ENCODE measurements at regions not wholly inside any gene's neighbourhood (a gene's known extent, or its start where the extent isn't known, plus 50 kb on each side); places are given as distances from the start of the nearest gene placed in this dataset.

DNA sequence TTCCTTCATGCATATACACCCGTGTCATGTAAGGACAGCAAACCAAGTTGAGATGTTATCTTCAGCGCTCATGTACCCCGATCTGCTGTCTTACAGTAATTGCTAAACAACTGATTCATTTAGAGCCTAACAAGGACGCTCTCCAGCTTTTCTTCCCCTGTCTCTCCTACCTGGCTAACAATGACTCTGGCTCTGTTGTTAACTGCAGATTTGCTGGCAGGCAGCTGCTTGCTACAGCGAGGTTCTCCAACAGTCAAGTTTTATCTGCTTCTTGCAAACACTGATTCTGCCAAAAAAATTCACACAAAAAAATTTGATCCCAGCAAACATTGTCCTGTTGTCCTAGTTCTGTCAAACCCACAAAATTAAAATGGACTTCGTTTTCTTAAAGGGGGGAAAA, 101.6 kb downstream of the OTX2 start:
- no peaks in the 10 kb centered on the region for H3K4me1 ChIP-seq (ENCODE audit: control insufficient read depth, insufficient read depth, low read length)
- ChIA-PET CTCF (interaction anchor here (0.6 kb wide), 1 partner anchor 23 kb away, joined by 3 read pairs; no protein-coding TSS in a partner anchor), POLR2A (no interaction called here)
- TF ChIP-seq ZFHX2 (tag by site-specific recombination; conservative IDR thresholded peaks at IDR 0.05) (no peak), ZNF146 (tag by site-specific recombination; IDR thresholded peaks at IDR 0.05) (no peak), ZNF768 (tag by site-specific recombination; IDR thresholded peaks at IDR 0.05) (no peak), ZNF19 (tag by site-specific recombination; IDR thresholded peaks at IDR 0.05; ENCODE audit: low read depth) (no peak), ZNF175 (tag by site-specific recombination; IDR thresholded peaks at IDR 0.05) (no peak), TCF7L2 (IDR thresholded peaks at IDR 0.05; ENCODE audit: borderline replicate concordance, low read depth, low read length) (no peak), MZF1 (tag by site-specific recombination; IDR thresholded peaks at IDR 0.05; ENCODE audit: borderline replicate concordance) (no peak), ZBTB7A (tag by site-specific recombination; IDR thresholded peaks at IDR 0.05; ENCODE audit: low read depth) (no peak)
- TF ChIP-seq, protein P1, sequence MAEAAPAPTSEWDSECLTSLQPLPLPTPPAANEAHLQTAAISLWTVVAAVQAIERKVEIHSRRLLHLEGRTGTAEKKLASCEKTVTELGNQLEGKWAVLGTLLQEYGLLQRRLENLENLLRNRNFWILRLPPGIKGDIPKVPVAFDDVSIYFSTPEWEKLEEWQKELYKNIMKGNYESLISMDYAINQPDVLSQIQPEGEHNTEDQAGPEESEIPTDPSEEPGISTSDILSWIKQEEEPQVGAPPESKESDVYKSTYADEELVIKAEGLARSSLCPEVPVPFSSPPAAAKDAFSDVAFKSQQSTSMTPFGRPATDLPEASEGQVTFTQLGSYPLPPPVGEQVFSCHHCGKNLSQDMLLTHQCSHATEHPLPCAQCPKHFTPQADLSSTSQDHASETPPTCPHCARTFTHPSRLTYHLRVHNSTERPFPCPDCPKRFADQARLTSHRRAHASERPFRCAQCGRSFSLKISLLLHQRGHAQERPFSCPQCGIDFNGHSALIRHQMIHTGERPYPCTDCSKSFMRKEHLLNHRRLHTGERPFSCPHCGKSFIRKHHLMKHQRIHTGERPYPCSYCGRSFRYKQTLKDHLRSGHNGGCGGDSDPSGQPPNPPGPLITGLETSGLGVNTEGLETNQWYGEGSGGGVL (tag by site-specific recombination; IDR thresholded peaks at IDR 0.05): no peak
- TF ChIP-seq, protein P2, sequence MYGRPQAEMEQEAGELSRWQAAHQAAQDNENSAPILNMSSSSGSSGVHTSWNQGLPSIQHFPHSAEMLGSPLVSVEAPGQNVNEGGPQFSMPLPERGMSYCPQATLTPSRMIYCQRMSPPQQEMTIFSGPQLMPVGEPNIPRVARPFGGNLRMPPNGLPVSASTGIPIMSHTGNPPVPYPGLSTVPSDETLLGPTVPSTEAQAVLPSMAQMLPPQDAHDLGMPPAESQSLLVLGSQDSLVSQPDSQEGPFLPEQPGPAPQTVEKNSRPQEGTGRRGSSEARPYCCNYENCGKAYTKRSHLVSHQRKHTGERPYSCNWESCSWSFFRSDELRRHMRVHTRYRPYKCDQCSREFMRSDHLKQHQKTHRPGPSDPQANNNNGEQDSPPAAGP (tag by site-specific recombination; IDR thresholded peaks at IDR 0.05): no peak
- TF ChIP-seq, protein P3, sequence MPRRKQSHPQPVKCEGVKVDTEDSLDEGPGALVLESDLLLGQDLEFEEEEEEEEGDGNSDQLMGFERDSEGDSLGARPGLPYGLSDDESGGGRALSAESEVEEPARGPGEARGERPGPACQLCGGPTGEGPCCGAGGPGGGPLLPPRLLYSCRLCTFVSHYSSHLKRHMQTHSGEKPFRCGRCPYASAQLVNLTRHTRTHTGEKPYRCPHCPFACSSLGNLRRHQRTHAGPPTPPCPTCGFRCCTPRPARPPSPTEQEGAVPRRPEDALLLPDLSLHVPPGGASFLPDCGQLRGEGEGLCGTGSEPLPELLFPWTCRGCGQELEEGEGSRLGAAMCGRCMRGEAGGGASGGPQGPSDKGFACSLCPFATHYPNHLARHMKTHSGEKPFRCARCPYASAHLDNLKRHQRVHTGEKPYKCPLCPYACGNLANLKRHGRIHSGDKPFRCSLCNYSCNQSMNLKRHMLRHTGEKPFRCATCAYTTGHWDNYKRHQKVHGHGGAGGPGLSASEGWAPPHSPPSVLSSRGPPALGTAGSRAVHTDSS (tag by site-specific recombination; IDR thresholded peaks at IDR 0.05): no peak
- TF ChIP-seq, protein P4, sequence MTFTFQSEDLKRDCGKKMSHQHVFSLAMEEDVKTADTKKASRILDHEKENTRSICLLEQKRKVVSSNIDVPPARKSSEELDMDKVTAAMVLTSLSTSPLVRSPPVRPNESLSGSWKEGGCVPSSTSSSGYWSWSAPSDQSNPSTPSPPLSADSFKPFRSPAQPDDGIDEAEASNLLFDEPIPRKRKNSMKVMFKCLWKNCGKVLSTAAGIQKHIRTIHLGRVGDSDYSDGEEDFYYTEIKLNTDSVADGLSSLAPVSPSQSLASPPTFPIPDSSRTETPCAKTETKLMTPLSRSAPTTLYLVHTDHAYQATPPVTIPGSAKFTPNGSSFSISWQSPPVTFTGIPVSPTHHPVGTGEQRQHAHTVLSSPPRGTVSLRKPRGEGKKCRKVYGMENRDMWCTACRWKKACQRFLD (tag by site-specific recombination; IDR thresholded peaks at IDR 0.05): no peak
- H3K9me3 ChIP-seq (ENCODE audit: control insufficient read depth, insufficient read depth, low read depth, low read length): no peaks in the 10 kb centered on the region
- H3K27ac ChIP-seq (ENCODE audit: extremely low read depth, low read depth, low read length): no peak overlapping the region
- H3K36me3 ChIP-seq (ENCODE audit: control insufficient read depth in 2 of 2, insufficient read depth in 1 of 2, low read length in 2 of 2): no peaks in the 10 kb centered on the region
- no peak overlapping the region for H3K4me3 ChIP-seq (ENCODE audit: low read depth, low read length)

DNA sequence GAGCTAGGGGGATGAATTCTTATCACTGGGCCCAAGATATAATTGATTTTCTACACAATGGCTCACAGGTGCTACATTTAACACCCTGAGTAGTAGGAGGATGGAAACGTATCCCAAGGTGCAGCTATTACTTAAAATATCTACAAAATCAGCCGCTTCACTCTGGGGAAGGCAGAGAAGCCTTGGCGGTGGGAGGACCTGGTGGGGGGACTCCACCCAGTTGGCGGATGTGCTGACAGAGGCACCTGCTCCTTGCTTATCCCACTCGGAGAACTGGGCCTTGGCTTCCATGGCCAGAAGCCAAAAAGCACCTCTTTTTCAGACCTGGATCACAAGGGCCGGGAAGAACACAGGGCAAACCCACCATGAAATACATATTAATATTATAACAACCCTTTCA, 106.3 kb downstream of the OTX2 start:
- Histone ChIP-seq H3K9me3 (ENCODE audit: control insufficient read depth, insufficient read depth, low read depth, low read length) (no peaks in the 10 kb centered on the region), H3K36me3 (ENCODE audit: control insufficient read depth in 2 of 2, insufficient read depth in 1 of 2, low read length in 2 of 2) (no peaks in the 10 kb centered on the region), H3K4me1 (ENCODE audit: control insufficient read depth, insufficient read depth, low read length) (no peaks in the 10 kb centered on the region), H3K27ac (ENCODE audit: extremely low read depth, low read depth, low read length) (no peak overlapping the region), H3K4me3 (ENCODE audit: low read depth, low read length) (no peak overlapping the region)
- POLR2A ChIA-PET: no interaction called here
- CTCF ChIA-PET: interaction anchor here (0.6 kb wide), 1 partner anchor 14 kb away, joined by 3 read pairs; no protein-coding TSS in a partner anchor
- no peak for TF ChIP-seq ZNF114 (tag by site-specific recombination; IDR thresholded peaks at IDR 0.05)
- TF ChIP-seq ZNF302 (tag by site-specific recombination; IDR thresholded peaks at IDR 0.05; ENCODE audit: low read depth): no peak
- no peak for TF ChIP-seq ZNF530 (tag by site-specific recombination; IDR thresholded peaks at IDR 0.05; ENCODE audit: low read depth)
- TF ChIP-seq ZFP37 (tag by site-specific recombination; IDR thresholded peaks at IDR 0.05): no peak
- TF ChIP-seq, protein P5, sequence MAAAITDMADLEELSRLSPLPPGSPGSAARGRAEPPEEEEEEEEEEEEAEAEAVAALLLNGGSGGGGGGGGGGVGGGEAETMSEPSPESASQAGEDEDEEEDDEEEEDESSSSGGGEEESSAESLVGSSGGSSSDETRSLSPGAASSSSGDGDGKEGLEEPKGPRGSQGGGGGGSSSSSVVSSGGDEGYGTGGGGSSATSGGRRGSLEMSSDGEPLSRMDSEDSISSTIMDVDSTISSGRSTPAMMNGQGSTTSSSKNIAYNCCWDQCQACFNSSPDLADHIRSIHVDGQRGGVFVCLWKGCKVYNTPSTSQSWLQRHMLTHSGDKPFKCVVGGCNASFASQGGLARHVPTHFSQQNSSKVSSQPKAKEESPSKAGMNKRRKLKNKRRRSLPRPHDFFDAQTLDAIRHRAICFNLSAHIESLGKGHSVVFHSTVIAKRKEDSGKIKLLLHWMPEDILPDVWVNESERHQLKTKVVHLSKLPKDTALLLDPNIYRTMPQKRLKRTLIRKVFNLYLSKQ (tag by site-specific recombination; IDR thresholded peaks at IDR 0.05; ENCODE audit: borderline replicate concordance): no peak
- TF ChIP-seq ZBTB21 (tag by site-specific recombination; IDR thresholded peaks at IDR 0.05): no peak
- TF ChIP-seq, protein P6, sequence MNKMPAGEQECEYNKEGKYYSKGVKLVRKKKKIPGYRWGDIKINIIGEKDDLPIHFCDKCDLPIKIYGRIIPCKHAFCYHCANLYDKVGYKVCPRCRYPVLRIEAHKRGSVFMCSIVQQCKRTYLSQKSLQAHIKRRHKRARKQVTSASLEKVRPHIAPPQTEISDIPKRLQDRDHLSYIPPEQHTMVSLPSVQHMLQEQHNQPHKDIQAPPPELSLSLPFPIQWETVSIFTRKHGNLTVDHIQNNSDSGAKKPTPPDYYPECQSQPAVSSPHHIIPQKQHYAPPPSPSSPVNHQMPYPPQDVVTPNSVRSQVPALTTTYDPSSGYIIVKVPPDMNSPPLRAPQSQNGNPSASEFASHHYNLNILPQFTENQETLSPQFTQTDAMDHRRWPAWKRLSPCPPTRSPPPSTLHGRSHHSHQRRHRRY (tag by site-specific recombination; IDR thresholded peaks at IDR 0.05): no peak
- TF ChIP-seq ZNF549 (tag by site-specific recombination; IDR thresholded peaks at IDR 0.05): no peak
- no peak for TF ChIP-seq ZNF629 (tag by site-specific recombination; IDR thresholded peaks at IDR 0.05)
- TF ChIP-seq ZNF174 (tag by site-specific recombination; IDR thresholded peaks at IDR 0.05): no peak
- TF ChIP-seq ZNF677 (tag by site-specific recombination; IDR thresholded peaks at IDR 0.05): no peak

Measured in HEK293 (cell line).